ENCODE measurements at regions not wholly inside any gene's neighbourhood (a gene's known extent, or its start where the extent isn't known, plus 50 kb on each side); places are given as distances from the start of the nearest gene placed in this dataset.

GRCh38 chr6:120627612-120628011, 706.7 kb downstream of the TBC1D32 start:
- WGBS = 95% methylated on average over 3 of the region's 3 CpGs
- no peaks in the 10 kb centered on the region for H3K36me3 ChIP-seq (ENCODE audit: insufficient read depth, low read length)

GRCh38 chr6:120622127-120622631, 712.1 kb downstream of the TBC1D32 start:
- Histone ChIP-seq H3K4me1 (ENCODE audit: insufficient read depth, low read length) (no peaks in the 10 kb centered on the region; the same call in 1 of the 2 replicates), H3K9me3 (ENCODE audit: insufficient read depth, low read depth, low read length) (no peaks in the 10 kb centered on the region), H3K9ac (ENCODE audit: low read depth, low read length) (no peak overlapping the region), H3K4me3 (ENCODE audit: low read length) (no peak overlapping the region), H3K36me3 (ENCODE audit: insufficient read depth, low read length) (no peaks in the 10 kb centered on the region), H3K27me3 (ENCODE audit: insufficient read depth, low read length) (no peaks in the 10 kb centered on the region), H3K27ac (ENCODE audit: low read depth, low read length) (no peak overlapping the region)
- WGBS = no CpG with 5 or more reads among the region's 1 CpG

More at GRCh38 chr6:120627612-120628011, 706.7 kb downstream of the TBC1D32 start:
- Histone ChIP-seq H3K4me3 (ENCODE audit: low read length) (no peak overlapping the region), H3K9me3 (ENCODE audit: insufficient read depth, low read depth, low read length) (no peaks in the 10 kb centered on the region), H3K4me1 (ENCODE audit: insufficient read depth, low read length) (no peaks in the 10 kb centered on the region; the same call in 1 of the 2 replicates), H3K27me3 (ENCODE audit: insufficient read depth, low read length) (no peaks in the 10 kb centered on the region), H3K9ac (ENCODE audit: low read depth, low read length) (no peak overlapping the region), H3K27ac (ENCODE audit: low read depth, low read length) (no peak overlapping the region)

GRCh38 chr6:120620900-120621299, 713.4 kb downstream of the TBC1D32 start:
- H3K27ac ChIP-seq (ENCODE audit: low read depth, low read length) = no peak overlapping the region
- H3K27me3 ChIP-seq (ENCODE audit: insufficient read depth, low read length) = no peaks in the 10 kb centered on the region
- no peaks in the 10 kb centered on the region for H3K9me3 ChIP-seq (ENCODE audit: insufficient read depth, low read depth, low read length)
- no peak overlapping the region for H3K9ac ChIP-seq (ENCODE audit: low read depth, low read length)
- H3K36me3 ChIP-seq (ENCODE audit: insufficient read depth, low read length) = no peaks in the 10 kb centered on the region
- WGBS = 94% methylated on average over 1 of the region's 1 CpG
- no peaks in the 10 kb centered on the region; the same call in 1 of the 2 replicates for H3K4me1 ChIP-seq (ENCODE audit: insufficient read depth, low read length)
- H3K4me3 ChIP-seq (ENCODE audit: low read length) = no peak overlapping the region

DNA sequence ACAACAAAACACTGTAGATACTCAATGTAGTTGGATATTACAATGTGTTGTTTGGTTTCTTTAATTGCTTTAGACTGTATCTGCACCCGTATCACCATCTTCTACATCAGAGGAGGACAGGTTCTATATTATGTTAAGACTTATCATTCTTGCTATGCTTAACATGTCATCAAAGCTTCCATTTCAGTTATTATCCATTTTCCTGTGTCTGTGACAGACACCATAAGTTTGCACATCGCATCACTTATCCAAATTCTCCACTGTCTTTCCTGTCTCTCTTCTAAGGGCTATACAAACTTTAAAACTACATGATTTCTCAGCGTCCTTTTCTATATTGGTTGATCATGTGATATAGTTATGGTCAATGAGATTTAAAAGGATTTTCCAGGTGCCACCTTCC, 719.0 kb downstream of the TBC1D32 start:
- Histone ChIP-seq H3K27ac (ENCODE audit: low read depth, low read length) (no peak overlapping the region), H3K36me3 (ENCODE audit: insufficient read depth, low read length) (no peaks in the 10 kb centered on the region), H3K9ac (ENCODE audit: low read depth, low read length) (no peak overlapping the region), H3K27me3 (ENCODE audit: insufficient read depth, low read length) (no peaks in the 10 kb centered on the region), H3K4me1 (ENCODE audit: insufficient read depth, low read length) (no peaks in the 10 kb centered on the region), H3K9me3 (ENCODE audit: insufficient read depth, low read depth, low read length) (no peaks in the 10 kb centered on the region), H3K4me3 (ENCODE audit: low read length) (no peak overlapping the region)
- 99% methylated on average over 2 of the region's 3 CpGs for WGBS

- H3K27ac ChIP-seq (ENCODE audit: low read depth, low read length) = no peak overlapping the region
- no peaks in the 10 kb centered on the region for H3K36me3 ChIP-seq (ENCODE audit: insufficient read depth, low read length)
- H3K9ac ChIP-seq (ENCODE audit: low read depth, low read length) = no peak overlapping the region
- no peak overlapping the region for H3K4me3 ChIP-seq (ENCODE audit: low read length)
- H3K27me3 ChIP-seq (ENCODE audit: insufficient read depth, low read length) = no peaks in the 10 kb centered on the region
- H3K9me3 ChIP-seq (ENCODE audit: insufficient read depth, low read depth, low read length) = no peaks in the 10 kb centered on the region
- WGBS = 98% methylated on average over 2 of the region's 2 CpGs
- H3K4me1 ChIP-seq (ENCODE audit: insufficient read depth, low read length) = no peaks in the 10 kb centered on the region
Observed at GRCh38 chr6:120614723-120615122, 719.6 kb downstream of the TBC1D32 start.

DNA sequence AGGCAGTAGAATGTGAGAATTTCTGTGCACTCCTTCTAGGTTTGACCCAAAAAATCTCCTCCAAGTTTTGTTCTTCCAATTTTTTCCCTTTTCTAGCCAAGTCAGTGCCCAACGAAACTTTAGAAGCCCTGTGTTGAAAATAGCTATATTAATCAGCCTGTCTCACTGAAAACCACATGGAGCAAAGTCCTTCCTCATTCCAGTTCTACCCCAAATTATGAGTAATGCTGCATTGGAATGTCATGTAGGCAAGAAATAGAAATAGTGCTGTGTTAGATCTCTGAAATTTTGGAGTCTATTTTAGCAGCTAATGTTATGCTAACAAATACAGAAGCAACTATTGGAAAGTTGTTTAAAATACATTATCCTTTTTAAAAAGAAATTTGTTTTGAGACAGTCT, 725.5 kb downstream of the TBC1D32 start:
- 33% methylated on average over 1 of the region's 1 CpG for WGBS

GRCh38 chr6:120606743-120607142, 727.5 kb downstream of the TBC1D32 start:
- H3K9me3 ChIP-seq (ENCODE audit: insufficient read depth, low read depth, low read length) = no peaks in the 10 kb centered on the region
- no peak overlapping the region for H3K4me3 ChIP-seq (ENCODE audit: low read length)
- H3K27ac ChIP-seq (ENCODE audit: low read depth, low read length) = no peak overlapping the region
- no peaks in the 10 kb centered on the region for H3K27me3 ChIP-seq (ENCODE audit: insufficient read depth, low read length)
- H3K9ac ChIP-seq (ENCODE audit: low read depth, low read length) = no peak overlapping the region
- H3K4me1 ChIP-seq (ENCODE audit: insufficient read depth, low read length) = 0 out of 2 replicates have a peak, but pooled peaks cover 3% of the 10 kb centered on the region
- H3K36me3 ChIP-seq (ENCODE audit: insufficient read depth, low read length) = no peaks in the 10 kb centered on the region
- WGBS = 55% methylated on average over 4 of the region's 4 CpGs

More for the DNA sequence above, 725.5 kb downstream of the TBC1D32 start:
- H3K27ac ChIP-seq (ENCODE audit: low read depth, low read length) = no peak overlapping the region
- no peaks in the 10 kb centered on the region for H3K9me3 ChIP-seq (ENCODE audit: insufficient read depth, low read depth, low read length)
- 0 out of 2 replicates have a peak, but pooled peaks cover 3% of the 10 kb centered on the region for H3K4me1 ChIP-seq (ENCODE audit: insufficient read depth, low read length)
- no peak overlapping the region for H3K4me3 ChIP-seq (ENCODE audit: low read length)
- H3K27me3 ChIP-seq (ENCODE audit: insufficient read depth, low read length) = no peaks in the 10 kb centered on the region
- no peaks in the 10 kb centered on the region for H3K36me3 ChIP-seq (ENCODE audit: insufficient read depth, low read length)
- H3K9ac ChIP-seq (ENCODE audit: low read depth, low read length) = no peak overlapping the region

GRCh38 chr6:120604510-120604909, 729.8 kb downstream of the TBC1D32 start:
- Histone ChIP-seq H3K4me3 (ENCODE audit: low read length) (no peak overlapping the region), H3K27me3 (ENCODE audit: insufficient read depth, low read length) (no peaks in the 10 kb centered on the region), H3K9ac (ENCODE audit: low read depth, low read length) (no peak overlapping the region), H3K4me1 (ENCODE audit: insufficient read depth, low read length) (0 out of 2 replicates have a peak, but pooled peaks cover 3% of the 10 kb centered on the region), H3K36me3 (ENCODE audit: insufficient read depth, low read length) (no peaks in the 10 kb centered on the region), H3K9me3 (ENCODE audit: insufficient read depth, low read depth, low read length) (no peaks in the 10 kb centered on the region), H3K27ac (ENCODE audit: low read depth, low read length) (no peak overlapping the region)
- 91% methylated on average over 1 of the region's 1 CpG for WGBS

GRCh38 chr6:120590611-120591010, 743.7 kb downstream of the TBC1D32 start:
- no peaks in the 10 kb centered on the region for H3K9me3 ChIP-seq (ENCODE audit: insufficient read depth, low read depth, low read length)
- H3K4me3 ChIP-seq (ENCODE audit: low read length) = no peak overlapping the region
- H3K27me3 ChIP-seq (ENCODE audit: insufficient read depth, low read length) = no peaks in the 10 kb centered on the region
- no peak overlapping the region for H3K9ac ChIP-seq (ENCODE audit: low read depth, low read length)
- H3K27ac ChIP-seq (ENCODE audit: low read depth, low read length) = no peak overlapping the region
- WGBS = 100% methylated on average over 1 of the region's 1 CpG
- H3K36me3 ChIP-seq (ENCODE audit: insufficient read depth, low read length) = no peaks in the 10 kb centered on the region
- H3K4me1 ChIP-seq (ENCODE audit: insufficient read depth, low read length) = no peaks in the 10 kb centered on the region

DNA sequence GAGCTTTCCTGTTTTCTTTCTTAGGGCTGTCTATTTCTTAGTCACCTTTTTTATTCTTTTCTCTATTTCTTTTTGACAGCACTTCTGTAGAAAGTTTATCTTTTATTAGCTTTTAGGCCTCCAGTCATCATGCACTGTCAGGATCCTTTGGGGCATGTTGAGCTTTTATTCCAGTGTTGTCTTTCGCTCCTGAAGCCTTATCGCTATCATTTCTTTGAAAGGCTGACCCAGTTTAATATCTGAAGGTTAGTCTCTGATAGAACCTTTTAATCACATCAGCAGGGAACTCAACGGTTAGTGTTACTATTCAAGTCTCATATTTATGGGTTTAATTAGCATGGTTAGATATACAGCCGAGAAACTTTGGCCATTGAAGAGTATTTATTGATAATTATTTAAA, 745.9 kb downstream of the TBC1D32 start:
- H3K9me3 ChIP-seq (ENCODE audit: insufficient read depth, low read depth, low read length) = no peaks in the 10 kb centered on the region
- no peak overlapping the region for H3K27ac ChIP-seq (ENCODE audit: low read depth, low read length)
- no peaks in the 10 kb centered on the region for H3K27me3 ChIP-seq (ENCODE audit: insufficient read depth, low read length)
- 0 out of 2 replicates have a peak, but pooled peaks cover 11% of the 10 kb centered on the region for H3K4me1 ChIP-seq (ENCODE audit: insufficient read depth, low read length)
- H3K4me3 ChIP-seq (ENCODE audit: low read length) = no peak overlapping the region
- WGBS = 100% methylated on average over 3 of the region's 4 CpGs
- no peaks in the 10 kb centered on the region for H3K36me3 ChIP-seq (ENCODE audit: insufficient read depth, low read length)
- H3K9ac ChIP-seq (ENCODE audit: low read depth, low read length) = no peak overlapping the region

DNA sequence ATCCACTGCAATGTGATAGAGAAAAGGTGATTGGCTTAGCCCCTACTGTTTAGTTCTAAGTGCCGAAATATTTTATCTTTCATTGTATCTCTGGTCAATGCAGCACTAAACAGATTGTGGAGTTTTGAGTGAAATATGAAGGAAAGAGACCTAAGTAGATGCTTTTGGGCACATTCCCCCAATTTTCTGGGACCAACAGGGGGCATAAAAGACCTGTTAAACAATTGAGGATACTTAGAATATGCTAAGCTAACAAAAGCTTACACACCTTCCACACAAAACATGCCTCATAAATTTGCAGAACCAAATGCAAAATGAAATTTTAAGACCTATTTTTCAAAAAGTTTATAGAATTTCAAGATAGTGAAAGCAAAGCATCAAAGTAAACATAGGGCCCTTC, 746.9 kb downstream of the TBC1D32 start:
- Histone ChIP-seq H3K9ac (ENCODE audit: low read depth, low read length) (no peak overlapping the region), H3K4me1 (ENCODE audit: insufficient read depth, low read length) (0 out of 2 replicates have a peak, but pooled peaks cover 11% of the 10 kb centered on the region)
- no CpG with 5 or more reads among the region's 1 CpG for WGBS

More for the DNA sequence above, 746.9 kb downstream of the TBC1D32 start:
- Histone ChIP-seq H3K27me3 (ENCODE audit: insufficient read depth, low read length) (no peaks in the 10 kb centered on the region), H3K27ac (ENCODE audit: low read depth, low read length) (no peak overlapping the region), H3K9me3 (ENCODE audit: insufficient read depth, low read depth, low read length) (no peaks in the 10 kb centered on the region), H3K4me3 (ENCODE audit: low read length) (no peak overlapping the region), H3K36me3 (ENCODE audit: insufficient read depth, low read length) (no peaks in the 10 kb centered on the region)
